IPS-18a (cell line): ENCODE measurements at regions not wholly inside any gene's neighbourhood (a gene's known extent, or its start where the extent isn't known, plus 50 kb on each side); places are given as distances from the start of the nearest gene placed in this dataset.

ENCODE experiments used
- H3K27ac ChIP-seq: one replicate; pipeline ENCODE4 v1.5.1; 2013; ENCODE audit warnings: low read length
- H3K27me3 ChIP-seq: one replicate; pipeline ENCODE4 v1.6.1; 2013; ENCODE audit warnings: mild to moderate bottlenecking, low read length; ENCODE audit not compliant: control insufficient read depth, insufficient read depth
- H3K36me3 ChIP-seq: one replicate; pipeline ENCODE4 v1.6.1; 2013; ENCODE audit warnings: low read depth, low read length; ENCODE audit not compliant: control insufficient read depth
- H3K4me1 ChIP-seq: one replicate; pipeline ENCODE4 v1.6.1; 2013; ENCODE audit warnings: low read depth, low read length; ENCODE audit not compliant: control insufficient read depth
- H3K4me3 ChIP-seq: one replicate; pipeline ENCODE4 v1.5.1; 2013; ENCODE audit warnings: low read length
- H3K9ac ChIP-seq: one replicate; pipeline ENCODE4 v1.6.1; 2013; ENCODE audit warnings: mild to moderate bottlenecking, low read length, moderate library complexity
- H3K9me3 ChIP-seq: one replicate; pipeline ENCODE4 v1.6.1; 2013; ENCODE audit warnings: low read depth, low read length; ENCODE audit not compliant: control insufficient read depth

DNA sequence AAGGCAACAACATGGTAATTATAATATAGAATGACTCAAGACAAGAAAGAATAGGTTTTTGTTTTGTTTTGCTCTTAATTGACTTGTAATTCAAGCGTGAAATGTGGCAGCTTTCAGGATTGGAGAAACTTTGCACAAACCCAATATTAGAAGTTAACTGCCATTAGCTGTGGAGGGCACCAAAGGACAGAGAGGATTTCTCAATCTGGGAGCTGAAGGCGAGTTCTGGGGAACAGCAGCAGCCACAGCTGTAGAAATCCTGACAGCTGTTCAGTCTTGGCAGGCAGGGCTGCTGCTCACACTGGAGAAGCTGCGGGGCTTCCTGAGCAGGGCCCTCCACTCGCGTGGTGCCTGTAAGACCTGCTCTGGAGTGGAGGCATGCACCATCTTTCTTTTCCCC is 182.2 kb upstream of the IL12A start:
- Histone ChIP-seq H3K36me3 (no peaks in the 10 kb centered on the region), H3K27ac (no peak overlapping the region), H3K4me3 (no peak overlapping the region), H3K9ac (no peak overlapping the region), H3K9me3 (no peaks in the 10 kb centered on the region), H3K27me3 (peaks cover 34% of the 10 kb centered on the region), H3K4me1 (no peaks in the 10 kb centered on the region)

- Histone ChIP-seq H3K9ac (no peak overlapping the region), H3K27ac (no peak overlapping the region), H3K27me3 (peaks cover 26% of the 10 kb centered on the region), H3K9me3 (no peaks in the 10 kb centered on the region), H3K4me1 (no peaks in the 10 kb centered on the region), H3K4me3 (no peak overlapping the region), H3K36me3 (no peaks in the 10 kb centered on the region)
These were observed 181.2 kb upstream of the IL12A start for GRCh38 chr3:159807137-159808040.

DNA sequence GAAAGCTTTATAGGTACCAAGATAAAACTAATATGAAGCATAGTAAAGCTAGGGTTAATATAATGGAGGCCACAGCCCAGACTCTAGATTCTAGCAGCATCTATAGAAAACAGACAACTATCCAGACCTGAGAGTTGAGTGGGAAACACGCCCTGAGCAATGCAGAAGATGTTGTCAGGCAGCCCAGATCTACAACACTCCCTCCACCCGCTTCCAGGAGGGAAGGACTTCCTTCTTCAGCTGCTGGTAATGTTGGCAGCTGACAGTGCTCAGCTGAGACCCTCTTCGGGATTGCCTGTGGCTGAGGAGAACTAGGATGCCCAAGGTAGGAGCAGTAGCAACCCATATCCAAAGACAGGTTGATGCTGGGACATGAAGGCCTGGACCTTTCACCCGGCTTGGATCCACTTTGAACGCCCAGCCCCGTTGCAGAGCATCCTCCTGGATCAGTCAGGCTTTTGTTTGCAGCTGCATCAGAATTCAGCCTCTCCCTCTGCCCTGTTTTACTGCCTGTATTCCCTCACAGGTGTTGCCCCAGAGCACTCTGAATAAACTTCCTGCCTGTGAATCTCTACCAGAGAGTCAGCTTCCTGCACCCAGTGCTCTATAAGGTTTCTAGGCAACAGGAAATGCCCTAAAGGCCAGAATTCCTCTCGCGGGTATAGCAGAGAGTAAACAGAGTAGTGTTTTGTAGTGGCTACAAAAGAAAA is 174.7 kb upstream of the IL12A start:
- Histone ChIP-seq H3K4me3 (no peak overlapping the region), H3K9me3 (no peaks in the 10 kb centered on the region), H3K36me3 (no peaks in the 10 kb centered on the region), H3K27me3 (no peaks in the 10 kb centered on the region), H3K4me1 (peaks cover 9% of the 10 kb centered on the region), H3K9ac (no peak overlapping the region), H3K27ac (no peak overlapping the region)

GRCh38 chr3:159816512-159816911 is 172.1 kb upstream of the IL12A start:
- no peaks in the 10 kb centered on the region for H3K36me3 ChIP-seq
- H3K4me1 ChIP-seq, result peaks cover 9% of the 10 kb centered on the region
- no peak overlapping the region for H3K4me3 ChIP-seq
- no peaks in the 10 kb centered on the region for H3K27me3 ChIP-seq
- H3K9ac ChIP-seq, result no peak overlapping the region
- H3K27ac ChIP-seq, result no peak overlapping the region
- no peaks in the 10 kb centered on the region for H3K9me3 ChIP-seq

- Histone ChIP-seq H3K36me3 (no peaks in the 10 kb centered on the region), H3K27me3 (no peaks in the 10 kb centered on the region), H3K9me3 (no peaks in the 10 kb centered on the region), H3K27ac (no peak overlapping the region), H3K4me3 (no peak overlapping the region), H3K9ac (no peak overlapping the region), H3K4me1 (peaks cover 9% of the 10 kb centered on the region)
These were observed 171.5 kb upstream of the IL12A start for GRCh38 chr3:159817126-159817525.

- H3K4me3 ChIP-seq, result no peak overlapping the region
- H3K27me3 ChIP-seq, result no peaks in the 10 kb centered on the region
These were observed 171.1 kb upstream of the IL12A start for GRCh38 chr3:159817571-159817970.

DNA sequence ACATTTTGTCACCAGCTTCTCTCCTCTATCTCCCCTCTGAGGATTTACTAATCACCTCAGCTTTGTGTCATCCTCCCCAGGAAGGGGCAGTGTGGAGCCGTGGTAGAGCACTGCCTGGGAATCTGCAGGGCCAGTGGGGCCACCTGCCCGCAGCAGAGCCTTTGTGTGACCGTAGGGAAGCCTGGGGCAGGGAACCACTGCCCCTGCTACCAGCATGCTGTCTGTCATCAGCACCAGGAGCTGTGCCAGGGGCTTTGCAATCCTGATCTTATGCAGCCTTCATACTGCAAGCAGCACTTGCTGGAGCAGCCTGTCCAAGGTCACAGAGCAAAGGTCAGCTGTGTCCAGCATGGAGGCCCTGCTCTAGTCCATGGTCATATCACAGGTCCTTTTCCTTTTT is 170.2 kb upstream of the IL12A start:
- Histone ChIP-seq H3K27me3 (no peaks in the 10 kb centered on the region), H3K4me3 (no peak overlapping the region), H3K9me3 (no peaks in the 10 kb centered on the region), H3K9ac (no peak overlapping the region), H3K4me1 (peaks cover 9% of the 10 kb centered on the region), H3K36me3 (no peaks in the 10 kb centered on the region), H3K27ac (no peak overlapping the region)

More at GRCh38 chr3:159817571-159817970, 171.1 kb upstream of the IL12A start:
- Histone ChIP-seq H3K36me3 (no peaks in the 10 kb centered on the region), H3K27ac (no peak overlapping the region), H3K4me1 (peaks cover 9% of the 10 kb centered on the region), H3K9ac (no peak overlapping the region), H3K9me3 (no peaks in the 10 kb centered on the region)

GRCh38 chr3:159818997-159819500 is 169.6 kb upstream of the IL12A start:
- H3K9ac ChIP-seq, result no peak overlapping the region
- no peaks in the 10 kb centered on the region for H3K27me3 ChIP-seq
- no peak overlapping the region for H3K27ac ChIP-seq
- H3K9me3 ChIP-seq, result no peaks in the 10 kb centered on the region
- peaks cover 5% of the 10 kb centered on the region for H3K4me1 ChIP-seq
- H3K4me3 ChIP-seq, result no peak overlapping the region
- H3K36me3 ChIP-seq, result no peaks in the 10 kb centered on the region

- no peaks in the 10 kb centered on the region for H3K9me3 ChIP-seq
- no peak overlapping the region for H3K27ac ChIP-seq
These were observed 169.0 kb upstream of the IL12A start for GRCh38 chr3:159819676-159820075.

GRCh38 chr3:159821110-159821509 is 167.5 kb upstream of the IL12A start:
- no peak overlapping the region for H3K4me3 ChIP-seq
- H3K36me3 ChIP-seq, result no peaks in the 10 kb centered on the region
- no peak overlapping the region for H3K9ac ChIP-seq
- no peaks in the 10 kb centered on the region for H3K4me1 ChIP-seq
- H3K27ac ChIP-seq, result no peak overlapping the region
- H3K9me3 ChIP-seq, result no peaks in the 10 kb centered on the region
- no peaks in the 10 kb centered on the region for H3K27me3 ChIP-seq

More at GRCh38 chr3:159819676-159820075, 169.0 kb upstream of the IL12A start:
- H3K4me1 ChIP-seq, result no peaks in the 10 kb centered on the region
- no peaks in the 10 kb centered on the region for H3K27me3 ChIP-seq
- H3K36me3 ChIP-seq, result no peaks in the 10 kb centered on the region
- no peak overlapping the region for H3K9ac ChIP-seq
- no peak overlapping the region for H3K4me3 ChIP-seq

- Histone ChIP-seq H3K4me3 (no peak overlapping the region), H3K36me3 (no peaks in the 10 kb centered on the region), H3K9ac (no peak overlapping the region), H3K27ac (no peak overlapping the region), H3K9me3 (no peaks in the 10 kb centered on the region), H3K4me1 (no peaks in the 10 kb centered on the region), H3K27me3 (no peaks in the 10 kb centered on the region)
These were observed 166.9 kb upstream of the IL12A start for GRCh38 chr3:159821736-159822135.
